Spleen (tissue), 7 donors: ENCODE measurements at regions not wholly inside any gene's neighbourhood (a gene's known extent, or its start where the extent isn't known, plus 50 kb on each side); places are given as distances from the start of the nearest gene placed in this dataset.

Source experiments
- POLR2A ChIP-seq, 3 donors: fragments of 450-650 bp; IDR thresholded peaks; one replicate each; pipeline ENCODE4 v1.5.1; 2017; ENCODE audit warnings: antibody characterized with exemption in 3 of 3, mild to moderate bottlenecking in 1 of 3
- TF ChIP-seq, protein P1 (sequence below), 11 experiments: fragments of 200-600 bp in 7 of 11; fragments of 450-650 bp in 4 of 11; sonication (generic) in 4 of 11; IDR thresholded peaks in 8 of 11; conservative IDR thresholded peaks in 3 of 11; 1 replicate in 7 of 11; 2 replicates in 4 of 11; pipeline versions ENCODE4 v1.4.0 to v1.8.0; 2016 to 2021; ENCODE audit warnings: antibody characterized with exemption in 11 of 11, inconsistent platforms in 4 of 11, mild to moderate bottlenecking in 1 of 11
- donor health status: DM: no; HTN: no; CAD: no; lungs with moderate emphysema.
- donor health status: DM: no; HTN: no; CAD: no.
- donor health status: DM: no; HTN: no; CAD: no.

DNA sequence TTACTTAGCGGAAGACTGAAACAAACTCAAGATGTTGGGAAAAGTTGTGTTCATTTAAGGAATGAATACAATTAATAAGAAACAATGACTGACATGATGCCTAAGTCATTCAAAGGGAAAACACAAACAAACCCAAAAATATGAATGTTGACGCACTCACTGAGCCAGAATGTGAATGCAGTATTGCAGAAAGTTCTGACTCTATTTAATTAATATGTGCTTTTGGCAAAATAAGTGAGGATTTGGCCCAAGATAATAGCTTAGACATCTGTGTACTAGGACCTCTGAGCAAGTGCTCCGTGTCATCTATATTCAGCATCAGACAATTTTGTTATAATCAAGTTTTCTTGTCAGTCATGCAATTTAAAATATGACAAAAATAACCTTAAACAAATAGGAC, 1138.8 kb upstream of the NXPH2 start:
- TF ChIP-seq, protein P1, sequence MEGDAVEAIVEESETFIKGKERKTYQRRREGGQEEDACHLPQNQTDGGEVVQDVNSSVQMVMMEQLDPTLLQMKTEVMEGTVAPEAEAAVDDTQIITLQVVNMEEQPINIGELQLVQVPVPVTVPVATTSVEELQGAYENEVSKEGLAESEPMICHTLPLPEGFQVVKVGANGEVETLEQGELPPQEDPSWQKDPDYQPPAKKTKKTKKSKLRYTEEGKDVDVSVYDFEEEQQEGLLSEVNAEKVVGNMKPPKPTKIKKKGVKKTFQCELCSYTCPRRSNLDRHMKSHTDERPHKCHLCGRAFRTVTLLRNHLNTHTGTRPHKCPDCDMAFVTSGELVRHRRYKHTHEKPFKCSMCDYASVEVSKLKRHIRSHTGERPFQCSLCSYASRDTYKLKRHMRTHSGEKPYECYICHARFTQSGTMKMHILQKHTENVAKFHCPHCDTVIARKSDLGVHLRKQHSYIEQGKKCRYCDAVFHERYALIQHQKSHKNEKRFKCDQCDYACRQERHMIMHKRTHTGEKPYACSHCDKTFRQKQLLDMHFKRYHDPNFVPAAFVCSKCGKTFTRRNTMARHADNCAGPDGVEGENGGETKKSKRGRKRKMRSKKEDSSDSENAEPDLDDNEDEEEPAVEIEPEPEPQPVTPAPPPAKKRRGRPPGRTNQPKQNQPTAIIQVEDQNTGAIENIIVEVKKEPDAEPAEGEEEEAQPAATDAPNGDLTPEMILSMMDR (IDR thresholded peaks at IDR 0.05 in 8 of 11, conservative IDR thresholded peaks at IDR 0.05 in 3 of 11) = no peak
- no peak for TF ChIP-seq POLR2A (IDR thresholded peaks at IDR 0.05)
